ENCODE measurements at regions not wholly inside any gene's neighbourhood (a gene's known extent, or its start where the extent isn't known, plus 50 kb on each side); places are given as distances from the start of the nearest gene placed in this dataset.

GRCh38 chr6:144908004-144908403 lies 622.9 kb downstream of the UTRN start:
- TF ChIP-seq CTCF (IDR thresholded peaks at IDR 0.05): no peak
- no peak for TF ChIP-seq POLR2AphosphoS5 (IDR thresholded peaks at IDR 0.05; ENCODE audit: low read depth, low read length)
- TF ChIP-seq SIN3A (IDR thresholded peaks at IDR 0.05; ENCODE audit: borderline replicate concordance, insufficient read depth, low read depth, low read length): no peak
- TF ChIP-seq REST (IDR thresholded peaks at IDR 0.05; ENCODE audit: insufficient read depth in 1 of 2, low read depth in 2 of 2, low read length in 1 of 2): no peak
